MCF 10A (cell line): ENCODE measurements at regions not wholly inside any gene's neighbourhood (a gene's known extent, or its start where the extent isn't known, plus 50 kb on each side); places are given as distances from the start of the nearest gene placed in this dataset.
A peak's percentile ranks its signal among the peaks of the same experiment; 100 is the strongest.

Experiments used
- BruUV-seq: library from RNA; stranded (reverse); fragments of 400-500 nt; replicated peaks from 2 replicates; lab custom pipeline; 2021; lab: Mats Ljungman, UMichigan
- CTCF ChIA-PET: fragments of 300-600 bp; sonication (Branson Sonifier 250); formaldehyde crosslinking; extraction: SDS; loops from one replicate; lab custom pipeline; 2021; ENCODE audit warnings: antibody characterized with exemption, inconsistent platforms; lab: Yijun Ruan, JAX
- POLR2A ChIA-PET: fragments of 300-600, 350-650 bp; sonication (Branson Sonifier 250); formaldehyde crosslinking; extraction: SDS; loops from one replicate; lab custom pipeline; 2020; ENCODE audit warnings: antibody characterized with exemption, inconsistent platforms; lab: Yijun Ruan, JAX
- DNase-seq: peaks from one replicate; pipeline ENCODE4 v3.0.0-alpha.2; 2018; ENCODE audit not compliant: unreplicated experiment
- H3K27ac Mint-ChIP-seq: one replicate; pipeline ENCODE4 v1.8.0; 2022; ENCODE audit warnings: mild to moderate bottlenecking, low read depth, mixed read lengths; ENCODE audit not compliant: unreplicated experiment
- H3K27me3 Mint-ChIP-seq: one replicate; pipeline ENCODE4 v1.8.0; 2022; ENCODE audit warnings: mixed read lengths; ENCODE audit not compliant: insufficient read depth, unreplicated experiment
- H3K36me3 Mint-ChIP-seq: one replicate; pipeline ENCODE4 v1.8.0; 2022; ENCODE audit warnings: mild to moderate bottlenecking, moderate library complexity, mixed read lengths; ENCODE audit not compliant: insufficient read depth, unreplicated experiment
- H3K4me1 Mint-ChIP-seq: one replicate; pipeline ENCODE4 v1.8.0; 2022; ENCODE audit warnings: mixed read lengths; ENCODE audit not compliant: insufficient read depth, unreplicated experiment
- H3K4me3 Mint-ChIP-seq: one replicate; pipeline ENCODE4 v1.8.0; 2022; ENCODE audit warnings: mild to moderate bottlenecking, moderate library complexity, mixed read lengths; ENCODE audit not compliant: unreplicated experiment
- H3K9me3 Mint-ChIP-seq: one replicate; pipeline ENCODE4 v1.8.0; 2022; ENCODE audit warnings: mixed read lengths; ENCODE audit not compliant: unreplicated experiment
- intact Hi-C: fragments of 100-400 bp; cut with micrococcal nuclease; formaldehyde crosslinking; loops from 2 replicates; pipeline ENCODE4 v1.14.1; 2022
- TF ChIP-seq, protein P1 (sequence below): fragments of 200-600 bp; IDR thresholded peaks from one replicate; pipeline ENCODE4 v1.8.0; 2022; ENCODE audit warnings: antibody characterized with exemption, mild to moderate bottlenecking; ENCODE audit not compliant: unreplicated experiment

DNA sequence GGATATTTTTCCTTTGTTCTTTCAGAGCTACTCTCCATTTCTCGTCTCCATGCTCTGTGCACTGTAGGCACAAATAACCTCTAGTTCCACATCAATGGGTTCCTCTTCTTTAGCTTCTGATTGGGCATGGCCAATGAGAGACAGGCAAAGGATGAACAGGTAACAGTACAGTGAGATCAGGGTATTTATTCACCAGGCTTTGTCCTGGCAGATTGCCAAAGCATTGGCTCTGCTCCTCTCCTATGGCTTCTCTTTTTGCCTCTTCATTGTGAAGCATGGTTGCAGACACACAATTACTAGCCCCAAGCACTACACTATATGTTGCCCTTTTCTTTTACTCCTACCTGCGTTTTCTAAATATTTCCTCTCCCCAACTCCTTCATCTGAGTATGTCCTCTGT lies 215.1 kb upstream of the ARRDC3 start:
- Mint-ChIP-seq H3K4me3 (no peak overlapping the region), H3K27me3 (peaks cover 19% of the 10 kb centered on the region), H3K4me1 (no peaks in the 10 kb centered on the region), H3K9me3 (no peaks in the 10 kb centered on the region), H3K36me3 (peaks cover 7% of the 10 kb centered on the region), H3K27ac (no peak overlapping the region)
- ChIA-PET CTCF (interaction anchor here (0.6 kb wide), 1 partner anchor 1742 kb away, joined by 3 read pairs; no protein-coding TSS in a partner anchor), POLR2A (no interaction called here)
- no TSS peak for BruUV-seq
- peak; percentile 9 for DNase-seq
- TF ChIP-seq, protein P1, sequence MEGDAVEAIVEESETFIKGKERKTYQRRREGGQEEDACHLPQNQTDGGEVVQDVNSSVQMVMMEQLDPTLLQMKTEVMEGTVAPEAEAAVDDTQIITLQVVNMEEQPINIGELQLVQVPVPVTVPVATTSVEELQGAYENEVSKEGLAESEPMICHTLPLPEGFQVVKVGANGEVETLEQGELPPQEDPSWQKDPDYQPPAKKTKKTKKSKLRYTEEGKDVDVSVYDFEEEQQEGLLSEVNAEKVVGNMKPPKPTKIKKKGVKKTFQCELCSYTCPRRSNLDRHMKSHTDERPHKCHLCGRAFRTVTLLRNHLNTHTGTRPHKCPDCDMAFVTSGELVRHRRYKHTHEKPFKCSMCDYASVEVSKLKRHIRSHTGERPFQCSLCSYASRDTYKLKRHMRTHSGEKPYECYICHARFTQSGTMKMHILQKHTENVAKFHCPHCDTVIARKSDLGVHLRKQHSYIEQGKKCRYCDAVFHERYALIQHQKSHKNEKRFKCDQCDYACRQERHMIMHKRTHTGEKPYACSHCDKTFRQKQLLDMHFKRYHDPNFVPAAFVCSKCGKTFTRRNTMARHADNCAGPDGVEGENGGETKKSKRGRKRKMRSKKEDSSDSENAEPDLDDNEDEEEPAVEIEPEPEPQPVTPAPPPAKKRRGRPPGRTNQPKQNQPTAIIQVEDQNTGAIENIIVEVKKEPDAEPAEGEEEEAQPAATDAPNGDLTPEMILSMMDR: no peak
- intact Hi-C loops: no loop called here

DNA sequence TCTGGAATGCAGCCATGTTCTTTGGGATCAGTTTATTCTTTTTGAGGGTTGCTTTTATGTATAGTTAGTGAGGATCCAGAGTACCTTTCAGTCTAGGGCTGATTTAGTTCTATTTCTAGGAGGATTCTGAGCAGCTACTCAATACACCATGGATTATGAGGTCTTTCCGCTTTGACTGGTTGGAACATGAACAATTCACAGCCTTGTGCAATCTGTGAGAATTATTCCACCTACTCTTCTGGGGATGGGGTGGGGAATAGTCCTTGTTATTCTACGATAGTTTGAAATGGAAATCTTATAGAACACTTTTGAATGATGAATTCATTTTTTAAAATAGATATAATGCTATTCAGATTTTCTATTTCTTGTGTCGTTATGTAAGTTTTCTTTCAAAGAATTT lies 212.3 kb upstream of the ARRDC3 start:
- no TSS peak for BruUV-seq
- peaks cover 7% of the 10 kb centered on the region for H3K36me3 Mint-ChIP-seq
- H3K4me3 Mint-ChIP-seq: no peak overlapping the region
- peaks cover 8% of the 10 kb centered on the region for H3K9me3 Mint-ChIP-seq
- TF ChIP-seq, protein P1: no peak
- H3K27me3 Mint-ChIP-seq: peaks cover 19% of the 10 kb centered on the region
- ChIA-PET CTCF (no interaction called here), POLR2A (interaction anchor here (0.6 to 0.7 kb wide), 2 partner anchors 23 to 30 kb away, joined by 3 read pairs; no protein-coding TSS in a partner anchor)
- no peaks in the 10 kb centered on the region for H3K4me1 Mint-ChIP-seq
- intact Hi-C loops: no loop called here
- H3K27ac Mint-ChIP-seq: no peak overlapping the region
- no peak for DNase-seq

DNA sequence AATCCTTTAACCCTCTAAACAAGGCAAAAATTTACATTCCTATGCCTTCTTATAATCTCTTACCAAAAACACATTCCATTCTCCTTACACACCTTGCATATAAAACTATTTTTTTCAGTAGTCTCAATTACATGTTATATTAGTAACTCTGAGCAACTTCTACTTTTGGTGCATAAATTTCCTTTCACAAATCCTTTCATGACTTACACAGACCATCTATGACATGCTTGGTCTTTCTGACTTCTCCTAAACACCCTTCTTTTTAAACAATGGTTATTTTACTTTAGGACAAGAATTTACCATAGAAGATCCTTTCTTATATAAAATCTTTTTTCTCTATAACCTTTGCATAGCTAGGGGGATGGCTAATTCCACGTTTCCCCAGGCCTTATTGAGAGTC lies 208.0 kb upstream of the ARRDC3 start:
- intact Hi-C loops: no loop called here
- peak; percentile 38 for DNase-seq
- no peaks in the 10 kb centered on the region for H3K27me3 Mint-ChIP-seq
- H3K4me3 Mint-ChIP-seq: no peak overlapping the region
- TF ChIP-seq, protein P1: no peak
- CTCF ChIA-PET: no interaction called here
- no peak overlapping the region for H3K27ac Mint-ChIP-seq
- peaks cover 8% of the 10 kb centered on the region for H3K9me3 Mint-ChIP-seq
- no peaks in the 10 kb centered on the region for H3K4me1 Mint-ChIP-seq
- BruUV-seq: no TSS peak
- peaks cover 7% of the 10 kb centered on the region for H3K36me3 Mint-ChIP-seq
- POLR2A ChIA-PET: no interaction called here

DNA sequence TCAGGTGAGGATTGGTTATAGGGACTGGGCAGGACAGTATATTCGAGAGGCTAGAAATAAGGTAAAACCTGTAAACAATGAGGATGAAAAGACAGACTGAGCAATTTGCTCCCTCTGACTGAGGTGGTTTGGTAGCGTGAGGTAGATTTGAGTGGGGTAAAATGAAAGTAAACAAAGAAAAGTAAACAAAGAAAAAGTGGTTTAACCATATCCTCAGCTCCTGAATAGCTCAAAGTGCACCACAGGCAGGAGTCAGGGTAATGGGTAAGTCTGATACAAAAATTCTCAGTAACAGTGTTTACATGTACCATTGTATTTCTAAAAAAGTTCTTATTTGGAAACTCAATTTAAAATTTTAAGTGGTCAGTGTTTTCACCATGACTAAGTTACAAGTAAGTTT lies 203.1 kb upstream of the ARRDC3 start:
- DNase-seq: no peak
- Mint-ChIP-seq H3K4me3 (no peak overlapping the region), H3K27ac (no peak overlapping the region), H3K9me3 (peaks cover 6% of the 10 kb centered on the region), H3K27me3 (no peaks in the 10 kb centered on the region), H3K4me1 (no peaks in the 10 kb centered on the region), H3K36me3 (no peaks in the 10 kb centered on the region)
- TF ChIP-seq, protein P1: no peak
- no TSS peak for BruUV-seq
- ChIA-PET POLR2A (no interaction called here), CTCF (no interaction called here)
- intact Hi-C loops: no loop called here
